HepG2 (cell line): ENCODE measurements at regions not wholly inside any gene's neighbourhood (a gene's known extent, or its start where the extent isn't known, plus 50 kb on each side); places are given as distances from the start of the nearest gene placed in this dataset.

ENCODE experiments used
- ATAC-seq: fragments of 200-7000 bp; cut with Tn5 transposase; 3 replicates; pipeline ENCODE4 v1.9.1; 2020; ENCODE audit warnings: mild to moderate bottlenecking, moderate library complexity
- BruUV-seq: library from RNA; stranded (reverse); fragments of 400-500 nt; replicated peaks from 2 replicates; lab custom pipeline; 2021; lab: Mats Ljungman, UMichigan
- CTCF ChIA-PET: fragments of 300-600 bp; formaldehyde crosslinking; extraction: SDS; loops from one replicate; lab custom pipeline; 2021; ENCODE audit warnings: low total read pairs, inconsistent platforms, low intra/inter-chr PET ratio; lab: Yijun Ruan, JAX
- POLR2A ChIA-PET: fragments of 350-600 bp; sonication (Branson Sonifier 250); formaldehyde crosslinking; loops from one replicate; lab custom pipeline; 2020; ENCODE audit warnings: antibody characterized with exemption, inconsistent platforms; lab: Yijun Ruan, JAX
- DNase-seq: peaks from one replicate; pipeline ENCODE4 v3.0.0-alpha.2; 2015; ENCODE audit warnings: low spot score
- FAIRE-seq: peaks from 3 replicates; lab custom pipeline; 2011; peaks lifted over from hg19 to GRCh38; lab: Jason Lieb, UNC
- H2AFZ ChIP-seq: one replicate; pipeline ENCODE4 v1.6.1; 2011; ENCODE audit warnings: low read length, inconsistent platforms
- H3K27ac ChIP-seq: fragments of 300-600 bp; 3 replicates; pipeline ENCODE4 v1.8.0; 2011; ENCODE audit warnings: mixed run types, mild to moderate bottlenecking, mixed read lengths, low read length, inconsistent platforms; ENCODE audit not compliant: insufficient read depth; ENCODE audit errors: extremely low read length
- H3K27me3 ChIP-seq, 2 experiments: fragments of 200-600 bp in 1 of 2; 2 replicates in 1 of 2; 3 replicates in 1 of 2; pipeline versions ENCODE4 v1.6.0 to v1.8.0; 2011; ENCODE audit warnings: low read length in 2 of 2, mild to moderate bottlenecking in 2 of 2, moderate library complexity in 2 of 2, inconsistent platforms in 1 of 2; ENCODE audit not compliant: insufficient read depth in 2 of 2, control insufficient read depth in 1 of 2
- H3K36me3 ChIP-seq, 2 experiments: fragments of 200-600 bp in 1 of 2; replicated peaks in 1 of 2; 2 replicates in 1 of 2; 3 replicates in 1 of 2; pipeline versions ENCODE4 v1.5.1 to v1.8.0; 2011; ENCODE audit warnings: low read length in 2 of 2, inconsistent platforms in 1 of 2; ENCODE audit not compliant: insufficient read depth in 2 of 2, control insufficient read depth in 1 of 2
- H3K4me1 ChIP-seq: 2 replicates; pipeline ENCODE4 v1.5.1; 2012; ENCODE audit warnings: low read length, inconsistent platforms; ENCODE audit not compliant: insufficient read depth
- H3K4me2 ChIP-seq: 2 replicates; pipeline ENCODE4 v1.6.0; 2011; ENCODE audit warnings: low read depth, low read length, inconsistent platforms
- H3K4me3 ChIP-seq, 3 experiments: fragments of 200-600 bp in 1 of 3; sonication (generic), shearing (Covaris generic) in 1 of 3; replicated peaks in 1 of 3; 2 replicates each; pipeline ENCODE4 v1.5.1; 2011 to 2016; ENCODE audit warnings: low read length in 3 of 3, inconsistent platforms in 2 of 3, low read depth in 2 of 3, mild to moderate bottlenecking in 2 of 3, control low read depth in 1 of 3, mixed read lengths in 1 of 3; ENCODE audit not compliant: insufficient read depth in 1 of 3
- H3K79me2 ChIP-seq: one replicate; pipeline ENCODE4 v1.6.1; 2011; ENCODE audit warnings: low read length, inconsistent platforms; ENCODE audit not compliant: insufficient read depth
- H3K9ac ChIP-seq: 2 replicates; pipeline ENCODE4 v1.6.0; 2011; ENCODE audit warnings: mild to moderate bottlenecking, low read depth, low read length, inconsistent platforms; ENCODE audit not compliant: insufficient read depth
- H3K9me3 ChIP-seq: 2 replicates; pipeline ENCODE4 v1.5.1; 2012; ENCODE audit warnings: mild to moderate bottlenecking, low read length
- H4K20me1 ChIP-seq: 2 replicates; pipeline ENCODE4 v1.6.0; 2011; ENCODE audit warnings: inconsistent platforms, mild to moderate bottlenecking, low read length, moderate library complexity; ENCODE audit not compliant: insufficient read depth
- AGO2 ChIP-seq: fragments of 200-400 bp; formaldehyde crosslinking; optimal IDR thresholded peaks from 2 replicates; pipeline ENCODE3; 2017; ENCODE audit warnings: mild to moderate bottlenecking, low read depth, low read length, moderate library complexity
- GATAD1 ChIP-seq: IDR thresholded peaks from 2 replicates; pipeline ENCODE4 v1.6.1; 2016; ENCODE audit warnings: missing genetic modification reagents, missing compliant biosample characterization
- HIVEP1 ChIP-seq: sonication (generic); formaldehyde crosslinking; IDR thresholded peaks from 2 replicates; pipeline ENCODE4 v1.4.0; 2020; ENCODE audit warnings: mild to moderate bottlenecking, missing genetic modification reagents
- HNF4A ChIP-seq: sonication (generic); formaldehyde crosslinking; IDR thresholded peaks from 2 replicates; pipeline ENCODE4 v1.4.0; 2020; ENCODE audit warnings: missing genetic modification reagents
- IRF1 ChIP-seq: sonication (generic); formaldehyde crosslinking; IDR thresholded peaks from 2 replicates; pipeline ENCODE4 v1.4.0; 2020; ENCODE audit warnings: low read depth, mild to moderate bottlenecking, missing genetic modification reagents
- KMT2A ChIP-seq: sonication (generic); formaldehyde crosslinking; IDR thresholded peaks from 2 replicates; pipeline ENCODE4 v1.4.0; 2020; ENCODE audit warnings: missing genetic modification reagents
- POGK ChIP-seq: sonication (generic); formaldehyde crosslinking; conservative IDR thresholded peaks from 2 replicates; pipeline ENCODE4 v1.8.0; 2022; ENCODE audit warnings: mild to moderate bottlenecking, moderate library complexity, missing genetic modification reagents
- RARA ChIP-seq: IDR thresholded peaks from 2 replicates; pipeline ENCODE4 v1.6.1; 2016; ENCODE audit warnings: missing genetic modification reagents, missing compliant biosample characterization
- TGIF2 ChIP-seq: IDR thresholded peaks from 2 replicates; pipeline ENCODE4 v1.6.1; 2016; ENCODE audit warnings: control low read depth, missing compliant biosample characterization
- TOE1 ChIP-seq: sonication (generic); formaldehyde crosslinking; IDR thresholded peaks from 2 replicates; pipeline ENCODE4 v1.4.0; 2020; ENCODE audit warnings: mild to moderate bottlenecking, missing genetic modification reagents
- U2AF1 ChIP-seq: fragments of 200-400 bp; formaldehyde crosslinking; optimal IDR thresholded peaks from 2 replicates; pipeline ENCODE3; 2017; ENCODE audit warnings: mild to moderate bottlenecking, low read depth, low read length
- ZBTB8A ChIP-seq: sonication (generic); formaldehyde crosslinking; IDR thresholded peaks from 2 replicates; pipeline ENCODE4 v1.4.0; 2020; ENCODE audit warnings: mild to moderate bottlenecking, low read depth, missing genetic modification reagents, borderline replicate concordance
- ZNF138 ChIP-seq: sonication (generic); formaldehyde crosslinking; IDR thresholded peaks from 2 replicates; pipeline ENCODE4 v1.5.0; 2020; ENCODE audit warnings: mild to moderate bottlenecking, low read depth, missing genetic modification reagents
- ZNF546 ChIP-seq: sonication (generic); formaldehyde crosslinking; conservative IDR thresholded peaks from 2 replicates; pipeline ENCODE4 v1.8.1; 2023; ENCODE audit warnings: mild to moderate bottlenecking, missing genetic modification reagents
- ZNF766 ChIP-seq: sonication (generic); formaldehyde crosslinking; IDR thresholded peaks from 2 replicates; pipeline ENCODE4 v1.5.0; 2020; ENCODE audit warnings: missing genetic modification reagents, borderline replicate concordance
- ZNF775 ChIP-seq: sonication (generic); formaldehyde crosslinking; IDR thresholded peaks from 2 replicates; pipeline ENCODE4 v1.4.0; 2020; ENCODE audit warnings: missing genetic modification reagents, mild to moderate bottlenecking, moderate library complexity, borderline replicate concordance
- WGBS: methylation state at CpG from one replicate; pipeline ENCODE4 v1.1.6; 2017; ENCODE audit warnings: low lambda C conversion rate; 5-methylcytosine and 5-hydroxymethylcytosine counted together
- in situ Hi-C: cut with HindIII; loops from 2 replicates; pipeline ENCODE4 v1.10.0; 2017; ENCODE audit warnings: low pct_unique_long_range_greater_than_20kb; ENCODE audit not compliant: extremely low pct_ligation_motif_present
- intact Hi-C: fragments of 100-400 bp; cut with micrococcal nuclease; formaldehyde crosslinking; loops from one replicate; pipeline ENCODE4 v1.10.0; 2022; ENCODE audit not compliant: unreplicated experiment
- TF ChIP-seq, protein P1 (sequence below): sonication (generic); formaldehyde crosslinking; IDR thresholded peaks from 2 replicates; pipeline ENCODE4 v1.5.0; 2020; ENCODE audit warnings: missing genetic modification reagents
- TF ChIP-seq, protein P2 (sequence below): sonication (generic); formaldehyde crosslinking; IDR thresholded peaks from 2 replicates; pipeline ENCODE4 v1.4.0; 2020; ENCODE audit warnings: mild to moderate bottlenecking, missing genetic modification reagents
- TF ChIP-seq, protein P3 (sequence below): sonication (generic); IDR thresholded peaks from 2 replicates; pipeline ENCODE4 v1.6.1; 2016; ENCODE audit warnings: low read depth, borderline replicate concordance

- no peak for TF ChIP-seq AGO2
- no peak for TF ChIP-seq ZNF546 (CRISPR knock-in tag)
- no peak for TF ChIP-seq POGK (CRISPR knock-in tag)
- TF ChIP-seq, protein P1, sequence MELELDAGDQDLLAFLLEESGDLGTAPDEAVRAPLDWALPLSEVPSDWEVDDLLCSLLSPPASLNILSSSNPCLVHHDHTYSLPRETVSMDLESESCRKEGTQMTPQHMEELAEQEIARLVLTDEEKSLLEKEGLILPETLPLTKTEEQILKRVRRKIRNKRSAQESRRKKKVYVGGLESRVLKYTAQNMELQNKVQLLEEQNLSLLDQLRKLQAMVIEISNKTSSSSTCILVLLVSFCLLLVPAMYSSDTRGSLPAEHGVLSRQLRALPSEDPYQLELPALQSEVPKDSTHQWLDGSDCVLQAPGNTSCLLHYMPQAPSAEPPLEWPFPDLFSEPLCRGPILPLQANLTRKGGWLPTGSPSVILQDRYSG = no peak
These were observed 60.5 kb upstream of the TFPI start (continued) for GRCh38 chr2:187614756-187615155.

GRCh38 chr2:187615364-187615763, 61.1 kb upstream of the TFPI start:
- BruUV-seq = no TSS peak
- ATAC-seq (no peak), FAIRE-seq (no peak), DNase-seq (no peak)
- no peak overlapping the region for H3K27ac ChIP-seq
- no peak overlapping the region for H3K4me3 ChIP-seq
- H3K36me3 ChIP-seq = no peaks in the 10 kb centered on the region
- H3K4me1 ChIP-seq = no peaks in the 10 kb centered on the region
- H3K9ac ChIP-seq = no peak overlapping the region
- no peaks in the 10 kb centered on the region for H3K9me3 ChIP-seq
- ChIA-PET CTCF (no interaction called here), POLR2A (no interaction called here)
- intact Hi-C loops (no loop called here), in situ Hi-C loops (no loop called here)
- 0 out of 5 replicates have a peak, but pooled peaks cover 0 to 4% of the 10 kb centered on the region in 2 experiments for H3K27me3 ChIP-seq
- 9% methylated on average over 4 of the region's 4 CpGs for WGBS
- no peaks in the 10 kb centered on the region for H4K20me1 ChIP-seq
- no peak overlapping the region for H3K4me2 ChIP-seq
- H2AFZ ChIP-seq = no peak overlapping the region
- no peaks in the 10 kb centered on the region for H3K79me2 ChIP-seq
- TF ChIP-seq ZNF775 (CRISPR knock-in tag) (no peak), IRF1 (no peak), GATAD1 (CRISPR knock-in tag) (no peak), KMT2A (CRISPR knock-in tag) (no peak), HNF4A (CRISPR knock-in tag) (no peak), HIVEP1 (CRISPR knock-in tag) (no peak), ZNF766 (no peak), ZBTB8A (no peak), RARA (CRISPR knock-in tag) (no peak), TGIF2 (CRISPR knock-in tag) (no peak), ZNF138 (CRISPR knock-in tag) (no peak), U2AF1 (no peak), TOE1 (no peak)
- TF ChIP-seq, protein P2, sequence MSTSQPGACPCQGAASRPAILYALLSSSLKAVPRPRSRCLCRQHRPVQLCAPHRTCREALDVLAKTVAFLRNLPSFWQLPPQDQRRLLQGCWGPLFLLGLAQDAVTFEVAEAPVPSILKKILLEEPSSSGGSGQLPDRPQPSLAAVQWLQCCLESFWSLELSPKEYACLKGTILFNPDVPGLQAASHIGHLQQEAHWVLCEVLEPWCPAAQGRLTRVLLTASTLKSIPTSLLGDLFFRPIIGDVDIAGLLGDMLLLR (CRISPR knock-in tag) = no peak
- TF ChIP-seq, protein P3, sequence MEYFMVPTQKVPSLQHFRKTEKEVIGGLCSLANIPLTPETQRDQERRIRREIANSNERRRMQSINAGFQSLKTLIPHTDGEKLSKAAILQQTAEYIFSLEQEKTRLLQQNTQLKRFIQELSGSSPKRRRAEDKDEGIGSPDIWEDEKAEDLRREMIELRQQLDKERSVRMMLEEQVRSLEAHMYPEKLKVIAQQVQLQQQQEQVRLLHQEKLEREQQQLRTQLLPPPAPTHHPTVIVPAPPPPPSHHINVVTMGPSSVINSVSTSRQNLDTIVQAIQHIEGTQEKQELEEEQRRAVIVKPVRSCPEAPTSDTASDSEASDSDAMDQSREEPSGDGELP = no peak
